Uterus (tissue), 3 donors: ENCODE measurements at regions not wholly inside any gene's neighbourhood (a gene's known extent, or its start where the extent isn't known, plus 50 kb on each side); places are given as distances from the start of the nearest gene placed in this dataset.
"Not testable (repeated sequence)": the region's sequence is repeated elsewhere in the genome, so short reads cannot be mapped to it uniquely, and the experiment has no call there.

Experiments used
- DNase-seq, 2 donors: peaks; one replicate each; pipeline ENCODE4 v3.0.0-alpha.2; 2019 to 2020
- H3K27ac ChIP-seq, 2 donors: fragments of 200-600 bp; sonication (generic); 1 replicate in 1 of 2; 2 replicates in 1 of 2; pipeline ENCODE4 v1.5.1; 2016 to 2018
- H3K27me3 ChIP-seq, 2 donors: fragments of 200-600 bp; sonication (generic); one replicate each; pipeline ENCODE4 v1.5.1; 2018 to 2019; ENCODE audit warnings: control low read depth in 1 of 2
- H3K36me3 ChIP-seq, 2 donors: fragments of 200-600 bp; sonication (generic); one replicate each; pipeline ENCODE4 v1.5.1; 2019; ENCODE audit warnings: control low read depth in 1 of 2
- H3K4me1 ChIP-seq, 2 donors: fragments of 200-600 bp; sonication (generic); one replicate each; pipeline ENCODE4 v1.5.1; 2018 to 2019; ENCODE audit warnings: control low read depth in 1 of 2
- H3K4me3 ChIP-seq, 2 donors: fragments of 200-600 bp; sonication (generic); 1 replicate in 1 of 2; 2 replicates in 1 of 2; pipeline ENCODE4 v1.5.1; 2018 to 2019; ENCODE audit warnings: mild to moderate bottlenecking in 1 of 2
- H3K9me3 ChIP-seq, 2 donors: fragments of 200-600 bp; sonication (generic); one replicate each; pipeline ENCODE4 v1.5.1; 2019; ENCODE audit warnings: control low read depth in 1 of 2
- POLR2A ChIP-seq, 2 donors: fragments of 450-650 bp; IDR thresholded peaks; one replicate each; pipeline ENCODE4 v1.6.1; 2016; ENCODE audit warnings: antibody characterized with exemption in 2 of 2, mild to moderate bottlenecking in 1 of 2, moderate library complexity in 1 of 2
- intact Hi-C: fragments of 100-400 bp; cut with DNase I; formaldehyde crosslinking; loops from one replicate; pipeline ENCODE4 v1.15.1; 2023; ENCODE audit warnings: low total_unique reads
- TF ChIP-seq, protein P1 (sequence below), 4 experiments: fragments of 200-600 bp in 2 of 4; fragments of 450-650 bp in 2 of 4; sonication (generic) in 2 of 4; IDR thresholded peaks; one replicate each; pipeline ENCODE4 v1.5.1; 2016 to 2019; ENCODE audit warnings: antibody characterized with exemption in 4 of 4, mild to moderate bottlenecking in 2 of 4, moderate library complexity in 1 of 4
- donor health status: DM: yes; HTN: yes; CAD: no.

- H3K9me3 ChIP-seq, H3K4me3 ChIP-seq, DNase-seq, H3K27me3 ChIP-seq, H3K4me1 ChIP-seq, H3K36me3 ChIP-seq, intact Hi-C loops, H3K27ac ChIP-seq: not testable (repeated sequence)
Observed at GRCh38 chr2:66632882-66633281, 198.0 kb downstream of the MEIS1 start.

DNA sequence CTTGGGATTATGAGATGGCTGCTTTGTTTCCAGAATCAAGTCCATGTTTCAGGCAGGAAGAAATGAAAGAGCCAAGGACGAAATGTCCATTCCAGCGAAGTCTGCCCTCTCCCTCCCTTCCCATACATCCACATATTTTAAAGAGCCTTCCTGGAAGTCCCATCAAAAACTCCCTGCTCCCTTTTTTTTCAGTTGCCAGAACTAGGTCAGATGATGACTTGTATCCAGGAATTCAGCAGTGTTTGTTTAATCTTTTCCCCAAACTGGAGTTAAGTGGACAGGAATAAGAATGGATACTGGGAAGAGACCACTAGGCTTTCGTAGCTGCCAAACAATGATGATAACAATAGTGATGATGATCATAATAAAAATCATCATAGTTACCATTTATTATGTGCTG is 198.7 kb downstream of the MEIS1 start:
- H3K36me3 ChIP-seq, result no peaks in the 10 kb centered on the region
- H3K27me3 ChIP-seq, result no peaks in the 10 kb centered on the region
- intact Hi-C loops, result no loop called here
- TF ChIP-seq, protein P1, sequence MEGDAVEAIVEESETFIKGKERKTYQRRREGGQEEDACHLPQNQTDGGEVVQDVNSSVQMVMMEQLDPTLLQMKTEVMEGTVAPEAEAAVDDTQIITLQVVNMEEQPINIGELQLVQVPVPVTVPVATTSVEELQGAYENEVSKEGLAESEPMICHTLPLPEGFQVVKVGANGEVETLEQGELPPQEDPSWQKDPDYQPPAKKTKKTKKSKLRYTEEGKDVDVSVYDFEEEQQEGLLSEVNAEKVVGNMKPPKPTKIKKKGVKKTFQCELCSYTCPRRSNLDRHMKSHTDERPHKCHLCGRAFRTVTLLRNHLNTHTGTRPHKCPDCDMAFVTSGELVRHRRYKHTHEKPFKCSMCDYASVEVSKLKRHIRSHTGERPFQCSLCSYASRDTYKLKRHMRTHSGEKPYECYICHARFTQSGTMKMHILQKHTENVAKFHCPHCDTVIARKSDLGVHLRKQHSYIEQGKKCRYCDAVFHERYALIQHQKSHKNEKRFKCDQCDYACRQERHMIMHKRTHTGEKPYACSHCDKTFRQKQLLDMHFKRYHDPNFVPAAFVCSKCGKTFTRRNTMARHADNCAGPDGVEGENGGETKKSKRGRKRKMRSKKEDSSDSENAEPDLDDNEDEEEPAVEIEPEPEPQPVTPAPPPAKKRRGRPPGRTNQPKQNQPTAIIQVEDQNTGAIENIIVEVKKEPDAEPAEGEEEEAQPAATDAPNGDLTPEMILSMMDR (IDR thresholded peaks at IDR 0.05), result no peak
- TF ChIP-seq POLR2A (IDR thresholded peaks at IDR 0.05), result no peak
- H3K9me3 ChIP-seq, result no peaks in the 10 kb centered on the region
- H3K4me1 ChIP-seq, result no peaks in the 10 kb centered on the region
- no peak overlapping the region for H3K27ac ChIP-seq
- no peak overlapping the region for H3K4me3 ChIP-seq
- DNase-seq, result no peak

GRCh38 chr2:66634784-66635183 is 199.9 kb downstream of the MEIS1 start:
- Histone ChIP-seq H3K27ac (no peak overlapping the region), H3K9me3 (no peaks in the 10 kb centered on the region), H3K36me3 (no peaks in the 10 kb centered on the region), H3K27me3 (no peaks in the 10 kb centered on the region), H3K4me1 (no peaks in the 10 kb centered on the region), H3K4me3 (no peak overlapping the region)
- no peak for DNase-seq
- no peak for TF ChIP-seq POLR2A (IDR thresholded peaks at IDR 0.05)
- TF ChIP-seq, protein P1 (IDR thresholded peaks at IDR 0.05), result no peak
- intact Hi-C loops, result no loop called here

DNA sequence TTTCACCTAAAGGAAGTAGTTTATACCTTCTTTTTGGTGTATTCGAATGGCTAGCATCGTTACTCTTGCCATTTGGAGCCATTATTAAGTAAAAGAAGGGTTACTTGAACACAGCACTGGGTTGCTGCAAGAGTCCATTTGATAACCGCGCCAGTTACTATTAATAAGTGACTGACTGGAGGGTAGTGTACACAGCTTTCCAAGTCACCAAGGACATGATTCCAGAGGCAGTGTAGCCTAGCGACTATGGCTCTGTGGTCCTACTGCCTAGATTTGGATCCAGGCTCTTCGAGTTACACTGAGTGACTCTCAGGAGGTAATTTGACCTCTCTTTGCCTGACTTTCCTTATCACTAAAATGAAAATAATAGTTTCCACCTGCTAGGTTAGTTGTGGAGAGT is 206.8 kb downstream of the MEIS1 start:
- intact Hi-C loops, result no loop called here
- TF ChIP-seq POLR2A (IDR thresholded peaks at IDR 0.05), result no peak
- TF ChIP-seq, protein P1 (IDR thresholded peaks at IDR 0.05), result no peak
- no peaks in the 10 kb centered on the region for H3K27me3 ChIP-seq
- H3K36me3 ChIP-seq, result no peaks in the 10 kb centered on the region
- H3K4me3 ChIP-seq, result no peak overlapping the region
- no peaks in the 10 kb centered on the region for H3K4me1 ChIP-seq
- no peaks in the 10 kb centered on the region for H3K9me3 ChIP-seq
- no peak overlapping the region for H3K27ac ChIP-seq
- no peak for DNase-seq

GRCh38 chr2:66648081-66648480 is 213.2 kb downstream of the MEIS1 start:
- H3K27me3 ChIP-seq, H3K36me3 ChIP-seq, DNase-seq, H3K27ac ChIP-seq, H3K9me3 ChIP-seq, H3K4me3 ChIP-seq, H3K4me1 ChIP-seq, intact Hi-C loops: not testable (repeated sequence)

GRCh38 chr2:66649006-66649405 is 214.1 kb downstream of the MEIS1 start:
- no peak for DNase-seq
- intact Hi-C loops, result no loop called here
- TF ChIP-seq POLR2A (IDR thresholded peaks at IDR 0.05), result no peak
- TF ChIP-seq, protein P1 (IDR thresholded peaks at IDR 0.05), result no peak

More at GRCh38 chr2:66649006-66649405, 214.1 kb downstream of the MEIS1 start:
- Histone ChIP-seq H3K27me3 (no peaks in the 10 kb centered on the region), H3K9me3 (no peaks in the 10 kb centered on the region), H3K36me3 (no peaks in the 10 kb centered on the region), H3K4me3 (no peak overlapping the region), H3K4me1 (no peaks in the 10 kb centered on the region), H3K27ac (no peak overlapping the region)
